Nephron progenitor cell (in vitro differentiated cells): ENCODE measurements at regions not wholly inside any gene's neighbourhood (a gene's known extent, or its start where the extent isn't known, plus 50 kb on each side); places are given as distances from the start of the nearest gene placed in this dataset.

Source experiments
- DNase-seq: peaks from one replicate; pipeline ENCODE4 v3.0.0; 2021
- H3K27ac Mint-ChIP-seq: 2 replicates; pipeline ENCODE4 v1.8.0; 2021; ENCODE audit warnings: mild to moderate bottlenecking, moderate library complexity, mixed read lengths
- H3K27me3 Mint-ChIP-seq: 2 replicates; pipeline ENCODE4 v1.8.0; 2021; ENCODE audit warnings: mild to moderate bottlenecking, low read depth, mixed read lengths; ENCODE audit not compliant: poor library complexity
- H3K36me3 Mint-ChIP-seq: 2 replicates; pipeline ENCODE4 v1.8.0; 2021; ENCODE audit warnings: low read depth, mixed read lengths
- H3K4me1 Mint-ChIP-seq: 2 replicates; pipeline ENCODE4 v1.8.0; 2021; ENCODE audit warnings: mixed read lengths
- H3K4me3 Mint-ChIP-seq: 2 replicates; pipeline ENCODE4 v1.8.0; 2021; ENCODE audit warnings: mild to moderate bottlenecking, moderate library complexity, mixed read lengths
- H3K9me3 Mint-ChIP-seq: 2 replicates; pipeline ENCODE4 v1.8.0; 2021; ENCODE audit warnings: mild to moderate bottlenecking, moderate library complexity, mixed read lengths
- CTCF ChIP-seq: fragments of 200-600 bp; sonication (generic); IDR thresholded peaks from 2 replicates; pipeline ENCODE4 v1.5.0; 2021; ENCODE audit warnings: antibody characterized with exemption

DNA sequence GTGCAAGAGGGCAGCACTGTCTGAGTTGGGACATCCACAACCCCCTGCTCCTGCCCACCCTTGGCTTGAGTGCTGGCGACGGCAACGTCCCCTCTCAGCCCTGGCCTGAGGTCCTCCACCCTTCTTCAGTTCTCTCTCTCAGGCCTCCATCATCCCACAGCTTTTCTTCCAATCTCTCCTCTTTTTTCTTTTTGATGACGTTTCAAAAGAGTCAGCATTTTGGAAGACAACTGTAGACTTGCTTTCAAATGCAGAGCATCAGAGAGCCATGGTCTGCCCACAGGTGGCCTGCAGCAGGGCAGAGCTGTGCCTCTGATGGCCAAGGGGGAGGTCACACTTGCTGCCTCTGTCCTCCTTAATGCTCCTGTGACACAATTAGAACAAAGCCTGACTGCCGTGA is 775.4 kb downstream of the KCNJ18 start:
- no peaks in the 10 kb centered on the region for H3K4me1 Mint-ChIP-seq
- no peak overlapping the region for H3K4me3 Mint-ChIP-seq
- H3K27me3 Mint-ChIP-seq: no peaks in the 10 kb centered on the region
- no peaks in the 10 kb centered on the region for H3K36me3 Mint-ChIP-seq
- no peak for DNase-seq
- H3K27ac Mint-ChIP-seq: no peak overlapping the region
- H3K9me3 Mint-ChIP-seq: peaks cover 91% of the 10 kb centered on the region
- TF ChIP-seq CTCF: no peak

GRCh38 chr17:22469101-22469880 is 777.0 kb downstream of the KCNJ18 start:
- no peaks in the 10 kb centered on the region for H3K27me3 Mint-ChIP-seq
- no peaks in the 10 kb centered on the region for H3K36me3 Mint-ChIP-seq
- TF ChIP-seq CTCF: no peak
- peaks cover 87% of the 10 kb centered on the region for H3K9me3 Mint-ChIP-seq
- no peak for DNase-seq
- H3K4me3 Mint-ChIP-seq: no peak overlapping the region
- no peaks in the 10 kb centered on the region for H3K4me1 Mint-ChIP-seq
- H3K27ac Mint-ChIP-seq: no peak overlapping the region

- DNase-seq: no peak
- Mint-ChIP-seq H3K4me1 (no peaks in the 10 kb centered on the region), H3K4me3 (no peak overlapping the region), H3K27ac (no peak overlapping the region), H3K27me3 (no peaks in the 10 kb centered on the region), H3K36me3 (no peaks in the 10 kb centered on the region), H3K9me3 (peaks cover 81% of the 10 kb centered on the region)
- no peak for TF ChIP-seq CTCF
Measured at GRCh38 chr17:22469941-22470340, 777.6 kb downstream of the KCNJ18 start.

- H3K36me3 Mint-ChIP-seq: no peaks in the 10 kb centered on the region
- H3K27me3 Mint-ChIP-seq: no peaks in the 10 kb centered on the region
- TF ChIP-seq CTCF: no peak
- H3K9me3 Mint-ChIP-seq: peaks cover 79% of the 10 kb centered on the region
- no peak overlapping the region for H3K27ac Mint-ChIP-seq
- no peak for DNase-seq
- no peaks in the 10 kb centered on the region for H3K4me1 Mint-ChIP-seq
- H3K4me3 Mint-ChIP-seq: no peak overlapping the region
Measured at GRCh38 chr17:22470411-22471175, 778.3 kb downstream of the KCNJ18 start.

DNA sequence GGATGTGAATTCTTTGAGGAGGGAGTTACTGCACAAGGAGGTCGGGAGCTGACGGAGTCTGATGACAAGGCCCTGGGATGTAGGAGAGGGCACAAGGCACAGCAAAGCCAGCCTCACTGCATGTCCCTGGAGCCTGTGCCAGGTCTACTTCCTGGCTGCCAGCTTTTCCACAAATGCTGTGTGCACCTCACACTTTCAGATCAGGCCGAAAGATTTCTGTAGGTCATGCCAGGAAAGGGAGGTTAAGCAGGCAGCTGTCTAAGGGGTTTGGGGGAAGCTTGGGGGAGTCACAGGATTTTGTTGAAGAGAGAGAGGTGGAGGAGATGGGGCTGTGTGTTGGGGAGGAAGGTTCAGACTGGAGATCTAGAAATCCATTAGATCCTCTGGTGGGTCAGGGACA is 792.5 kb downstream of the KCNJ18 start:
- no peak overlapping the region for H3K4me3 Mint-ChIP-seq
- no peak for DNase-seq
- H3K36me3 Mint-ChIP-seq: no peaks in the 10 kb centered on the region
- H3K4me1 Mint-ChIP-seq: no peaks in the 10 kb centered on the region
- no peak for TF ChIP-seq CTCF
- H3K27ac Mint-ChIP-seq: no peak overlapping the region
- peaks cover 7% of the 10 kb centered on the region for H3K27me3 Mint-ChIP-seq
- peaks cover 94% of the 10 kb centered on the region for H3K9me3 Mint-ChIP-seq
